Posterior cingulate gyrus (tissue), 11 donors: ENCODE measurements at regions not wholly inside any gene's neighbourhood (a gene's known extent, or its start where the extent isn't known, plus 50 kb on each side); places are given as distances from the start of the nearest gene placed in this dataset.
"Not testable (repeated sequence)": the region's sequence is repeated elsewhere in the genome, so short reads cannot be mapped to it uniquely, and the experiment has no call there.

Experiments
- DNase-seq, 10 donors: peaks; one replicate each; pipeline versions ENCODE4 v3.0.0 to v3.0.0-alpha.2; 2020 to 2021; ENCODE audit warnings: mixed read lengths in 3 of 10
- intact Hi-C: fragments of 100-400 bp; cut with DNase I; formaldehyde crosslinking; loops from one replicate; pipeline ENCODE4 v1.15.1; 2023

- intact Hi-C loops = no loop called here
- DNase-seq = no peak
Observed at GRCh38 chr6:112457886-112458285, 110.8 kb downstream of the RFPL4B start.

GRCh38 chr6:112459758-112460304 lies 112.7 kb downstream of the RFPL4B start:
- intact Hi-C loops = no loop called here

GRCh38 chr6:112464901-112465665 lies 118.0 kb downstream of the RFPL4B start:
- intact Hi-C loops = no loop called here
- no peak for DNase-seq

More at GRCh38 chr6:112459758-112460304, 112.7 kb downstream of the RFPL4B start:
- DNase-seq = no peak

- intact Hi-C loops = no loop called here
- no peak for DNase-seq
Observed at GRCh38 chr6:112466373-112467151, 119.4 kb downstream of the RFPL4B start.

GRCh38 chr6:112468359-112468758 lies 121.2 kb downstream of the RFPL4B start:
- no peak for DNase-seq
- intact Hi-C loops = no loop called here

GRCh38 chr6:112469306-112469705 lies 122.2 kb downstream of the RFPL4B start:
- intact Hi-C loops = no loop called here
- no peak for DNase-seq

- intact Hi-C loops = no loop called here
- no peak for DNase-seq
Observed at GRCh38 chr6:112470376-112470775, 123.2 kb downstream of the RFPL4B start.

GRCh38 chr6:112470950-112471349 lies 123.8 kb downstream of the RFPL4B start:
- DNase-seq = no peak

GRCh38 chr6:112475083-112475482 lies 128.0 kb downstream of the RFPL4B start:
- intact Hi-C loops = no loop called here
- DNase-seq = no peak

More at GRCh38 chr6:112470950-112471349, 123.8 kb downstream of the RFPL4B start:
- intact Hi-C loops = no loop called here

- DNase-seq = no peak
- intact Hi-C loops = no loop called here
Observed at GRCh38 chr6:112477125-112477524, 130.0 kb downstream of the RFPL4B start.

- no peak for DNase-seq
- intact Hi-C loops = no loop called here
Observed at GRCh38 chr6:112478036-112478435, 130.9 kb downstream of the RFPL4B start.

GRCh38 chr6:112479975-112480374 lies 132.8 kb downstream of the RFPL4B start:
- intact Hi-C loops = not testable (repeated sequence)

GRCh38 chr6:112480553-112480952 lies 133.4 kb downstream of the RFPL4B start:
- intact Hi-C loops = no loop called here
- DNase-seq = no peak

More at GRCh38 chr6:112479975-112480374, 132.8 kb downstream of the RFPL4B start:
- DNase-seq = not testable (repeated sequence)

GRCh38 chr6:112481211-112481610 lies 134.1 kb downstream of the RFPL4B start:
- intact Hi-C loops = no loop called here

GRCh38 chr6:112482373-112482772 lies 135.2 kb downstream of the RFPL4B start:
- intact Hi-C loops = no loop called here

More at GRCh38 chr6:112481211-112481610, 134.1 kb downstream of the RFPL4B start:
- no peak for DNase-seq

GRCh38 chr6:112485120-112485826 lies 138.1 kb downstream of the RFPL4B start:
- intact Hi-C loops = no loop called here
- DNase-seq = no peak

More at GRCh38 chr6:112482373-112482772, 135.2 kb downstream of the RFPL4B start:
- no peak for DNase-seq

- no peak for DNase-seq
- intact Hi-C loops = no loop called here
Observed at GRCh38 chr6:112485827-112486212, 138.7 kb downstream of the RFPL4B start.

GRCh38 chr6:112486454-112486853 lies 139.3 kb downstream of the RFPL4B start:
- intact Hi-C loops = no loop called here
- DNase-seq = no peak

GRCh38 chr6:112488238-112488637 lies 141.1 kb downstream of the RFPL4B start:
- no peak for DNase-seq
- intact Hi-C loops = no loop called here

- intact Hi-C loops = no loop called here
- peak; percentile 38 to 90 (median 64) for DNase-seq
Observed at GRCh38 chr6:112501705-112502104, 154.6 kb downstream of the RFPL4B start.
